HCT116 (cell line): ENCODE measurements at regions not wholly inside any gene's neighbourhood (a gene's known extent, or its start where the extent isn't known, plus 50 kb on each side); places are given as distances from the start of the nearest gene placed in this dataset.

Experiments
- ATAC-seq: fragments of 200-7000 bp; cut with Tn5 transposase; 2 replicates; pipeline ENCODE4 v1.9.1; 2020; ENCODE audit warnings: mild to moderate bottlenecking, moderate library complexity
- BruUV-seq: library from RNA; stranded (reverse); fragments of 400-500 nt; replicated peaks from 2 replicates; lab custom pipeline; 2021; lab: Mats Ljungman, UMichigan
- CTCF ChIA-PET: fragments of 300-600 bp; sonication (Branson Sonifier 250); formaldehyde crosslinking; loops from one replicate; lab custom pipeline; 2021; ENCODE audit warnings: antibody characterized with exemption; lab: Charles Lee
- POLR2A ChIA-PET: fragments of 300-600, 350-600 bp; sonication (Branson Sonifier 250); formaldehyde crosslinking; loops from one replicate; lab custom pipeline; 2021; ENCODE audit warnings: antibody characterized with exemption; lab: Charles Lee
- RAD21 ChIA-PET, 2 experiments: fragments of 300-600 bp; sonication (Branson Sonifier 250); formaldehyde crosslinking; loops; one replicate each; lab custom pipeline; 2023; ENCODE audit warnings: low total read pairs in 2 of 2; ENCODE audit not compliant: uncharacterized antibody in 2 of 2, unreplicated experiment in 2 of 2, low non-redundant PET in 1 of 2; lab: Charles Lee
- DNase-seq: peaks from one replicate; pipeline ENCODE4 v3.0.0-alpha.2; 2010; ENCODE audit warnings: low read depth, low spot score
- H2AFZ ChIP-seq: fragments of 200-600 bp; shearing (Covaris generic), sonication (generic); 2 replicates; pipeline ENCODE4 v1.6.1; 2017; ENCODE audit warnings: low read depth, mixed run types, mixed read lengths, antibody characterized with exemption, low read length; ENCODE audit not compliant: poor library complexity, severe bottlenecking
- H3K27ac ChIP-seq: 2 replicates; pipeline ENCODE4 v1.5.1; 2012; ENCODE audit warnings: low read depth, low read length
- H3K27me3 ChIP-seq: fragments of 200-600 bp; sonication (generic); 2 replicates; pipeline ENCODE4 v1.6.1; 2016; ENCODE audit warnings: mixed run types, low read length, mixed read lengths; ENCODE audit not compliant: insufficient read depth
- H3K36me3 ChIP-seq, 2 experiments: fragments of 200-500 bp in 1 of 2; fragments of 200-600 bp in 1 of 2; sonication (Bioruptor generic) in 1 of 2; sonication (generic) in 1 of 2; 2 replicates each; pipeline versions ENCODE4 v1.5.1 to v1.6.1; 2014 to 2016; ENCODE audit warnings: low read length in 2 of 2, inconsistent platforms in 1 of 2, mixed read lengths in 1 of 2, mixed run types in 1 of 2; ENCODE audit not compliant: insufficient read depth in 2 of 2, control insufficient read depth in 1 of 2
- H3K4me1 ChIP-seq, 2 experiments: fragments of 200-600 bp in 1 of 2; sonication (generic) in 1 of 2; 2 replicates each; pipeline versions ENCODE4 v1.5.1 to v1.6.1; 2012 to 2017; ENCODE audit warnings: low read length in 2 of 2, inconsistent platforms in 1 of 2, mild to moderate bottlenecking in 1 of 2, mixed read lengths in 1 of 2, mixed run types in 1 of 2, moderate library complexity in 1 of 2; ENCODE audit not compliant: insufficient read depth in 2 of 2, control insufficient read depth in 1 of 2
- H3K4me2 ChIP-seq: fragments of 200-600 bp; sonication (generic); 2 replicates; pipeline ENCODE4 v1.6.1; 2017; ENCODE audit warnings: mixed run types, low read length, mixed read lengths
- H3K4me3 ChIP-seq, 2 experiments: fragments of 200-600 bp in 1 of 2; sonication (generic) in 1 of 2; replicated peaks in 1 of 2; 2 replicates each; pipeline ENCODE4 v1.5.1; 2011 to 2016; ENCODE audit warnings: low read length in 2 of 2, control low read depth in 1 of 2, low read depth in 1 of 2, mild to moderate bottlenecking in 1 of 2, mixed read lengths in 1 of 2, mixed run types in 1 of 2
- H3K79me2 ChIP-seq: fragments of 200-600 bp; sonication (generic); 2 replicates; pipeline ENCODE4 v1.6.1; 2017; ENCODE audit warnings: mild to moderate bottlenecking, mixed run types, low read length, moderate library complexity, mixed read lengths; ENCODE audit not compliant: insufficient read depth
- H3K9ac ChIP-seq: fragments of 200-600 bp; sonication (generic); 2 replicates; pipeline ENCODE4 v1.6.1; 2016; ENCODE audit warnings: low read length, mixed read lengths
- H3K9me2 ChIP-seq: fragments of 200-600 bp; sonication (generic), shearing (Covaris generic); 2 replicates; pipeline ENCODE4 v1.6.1; 2017; ENCODE audit warnings: mixed run types, mild to moderate bottlenecking, moderate library complexity; ENCODE audit not compliant: insufficient read depth
- H3K9me3 ChIP-seq, 2 experiments: fragments of 200-500 bp in 1 of 2; fragments of 200-600 bp in 1 of 2; sonication (Bioruptor generic) in 1 of 2; sonication (generic) in 1 of 2; 2 replicates each; pipeline ENCODE4 v1.6.1; 2014 to 2017; ENCODE audit warnings: low read length in 2 of 2, mixed read lengths in 2 of 2, inconsistent platforms in 1 of 2, low read depth in 1 of 2, mild to moderate bottlenecking in 1 of 2, mixed run types in 1 of 2, moderate library complexity in 1 of 2; ENCODE audit not compliant: control insufficient read depth in 1 of 2, insufficient read depth in 1 of 2
- H4K20me1 ChIP-seq: fragments of 200-600 bp; sonication (generic), shearing (Covaris generic); 2 replicates; pipeline ENCODE4 v1.6.1; 2017; ENCODE audit warnings: mixed run types, mild to moderate bottlenecking, moderate library complexity; ENCODE audit not compliant: insufficient read depth
- CEBPB ChIP-seq: IDR thresholded peaks from 2 replicates; pipeline ENCODE4 v1.6.1; 2012; ENCODE audit warnings: low read depth
- EGR1 ChIP-seq: IDR thresholded peaks from 2 replicates; pipeline ENCODE4 v1.6.1; 2012; ENCODE audit warnings: low read depth
- EZH2 ChIP-seq: fragments of 200-600 bp; sonication (generic); IDR thresholded peaks from 2 replicates; pipeline ENCODE4 v1.6.1; 2017; ENCODE audit warnings: antibody characterized with exemption, mixed run types
- JUND ChIP-seq: IDR thresholded peaks from 2 replicates; pipeline ENCODE4 v1.6.1; 2012
- YY1 ChIP-seq: IDR thresholded peaks from 2 replicates; pipeline ENCODE4 v1.6.1; 2011; ENCODE audit warnings: low read length, low read depth, moderate library complexity, mild to moderate bottlenecking; ENCODE audit not compliant: insufficient replicate concordance; ENCODE audit errors: extremely low read depth
- intact Hi-C: fragments of 100-400 bp; cut with micrococcal nuclease; formaldehyde crosslinking; loops from 2 replicates; pipeline ENCODE4 v1.10.0; 2022
- TF ChIP-seq, protein P1 (sequence below): IDR thresholded peaks from 2 replicates; pipeline ENCODE4 v1.6.1; 2012

DNA sequence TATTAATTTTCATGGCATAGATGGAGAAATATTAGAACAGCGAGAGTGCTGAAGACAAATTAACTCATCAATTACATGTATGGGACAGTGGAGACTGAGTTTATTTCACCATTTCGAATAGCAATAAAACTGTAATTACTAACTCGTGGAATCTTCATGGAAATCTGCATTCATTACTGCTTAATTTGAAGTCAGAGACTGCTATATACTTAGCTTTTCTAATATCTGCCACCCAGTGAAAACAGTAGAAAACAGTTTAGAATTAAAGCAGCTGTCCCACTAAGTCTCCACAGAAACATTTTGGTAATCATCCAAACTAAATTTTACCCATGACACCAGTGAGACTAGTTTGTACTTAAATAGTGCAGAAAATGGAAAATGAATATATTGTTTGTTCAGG lies 56.8 kb downstream of the IZUMO3 start:
- H3K4me1 ChIP-seq, result no peaks in the 10 kb centered on the region
- POLR2A ChIA-PET, result no interaction called here
- no peak for TF ChIP-seq EGR1
- no peak for TF ChIP-seq YY1
- RAD21 ChIA-PET, result no interaction called here
- H2AFZ ChIP-seq, result no peak overlapping the region
- no peaks in the 10 kb centered on the region for H3K36me3 ChIP-seq
- intact Hi-C loops, result no loop called here
- CTCF ChIA-PET, result no interaction called here
- H3K4me3 ChIP-seq, result no peak overlapping the region
- H4K20me1 ChIP-seq, result no peaks in the 10 kb centered on the region
- peaks cover 5 to 22% of the 10 kb centered on the region in 2 experiments; a peak in 3 of 4 replicates for H3K9me3 ChIP-seq
- H3K79me2 ChIP-seq, result no peaks in the 10 kb centered on the region
- no TSS peak for BruUV-seq
- no peak overlapping the region for H3K4me2 ChIP-seq
- no peak overlapping the region for H3K27ac ChIP-seq
- DNase-seq, result no peak
- ATAC-seq, result no peak
- H3K9me2 ChIP-seq, result no peaks in the 10 kb centered on the region
- no peaks in the 10 kb centered on the region for H3K27me3 ChIP-seq
- H3K9ac ChIP-seq, result no peak overlapping the region

DNA sequence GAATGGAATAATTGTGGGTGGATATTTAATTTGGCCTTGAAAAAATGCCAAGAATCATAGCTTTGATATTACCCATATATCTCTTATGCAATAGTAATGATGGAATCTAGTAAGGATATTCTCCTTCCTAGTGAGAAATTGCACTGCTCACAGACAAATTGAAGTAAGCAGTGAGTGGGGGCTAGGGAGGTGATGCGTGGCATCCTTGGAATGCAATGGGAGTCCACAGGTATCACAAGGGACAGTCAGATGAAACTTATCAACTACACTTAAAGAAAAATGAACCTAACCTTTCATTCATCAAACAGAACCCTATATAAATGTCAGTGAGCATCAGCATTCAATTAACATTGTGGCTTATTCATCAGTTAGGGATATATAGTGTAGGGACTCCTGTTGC lies 57.8 kb downstream of the IZUMO3 start:
- Histone ChIP-seq H3K4me1 (no peaks in the 10 kb centered on the region), H3K9ac (no peak overlapping the region), H3K27me3 (no peaks in the 10 kb centered on the region), H3K9me2 (no peaks in the 10 kb centered on the region), H2AFZ (no peak overlapping the region), H3K36me3 (no peaks in the 10 kb centered on the region), H4K20me1 (no peaks in the 10 kb centered on the region), H3K27ac (no peak overlapping the region), H3K9me3 (peaks cover 5 to 22% of the 10 kb centered on the region in 2 experiments; a peak in 3 of 4 replicates), H3K79me2 (no peaks in the 10 kb centered on the region), H3K4me3 (no peak overlapping the region), H3K4me2 (no peak overlapping the region)
- intact Hi-C loops, result no loop called here
- ChIA-PET CTCF (no interaction called here), POLR2A (no interaction called here), RAD21 (no interaction called here)
- DNase-seq, result no peak
- no peak for TF ChIP-seq CEBPB
- TF ChIP-seq JUND, result no peak
- TF ChIP-seq EZH2, result no peak
- TF ChIP-seq, protein P1, sequence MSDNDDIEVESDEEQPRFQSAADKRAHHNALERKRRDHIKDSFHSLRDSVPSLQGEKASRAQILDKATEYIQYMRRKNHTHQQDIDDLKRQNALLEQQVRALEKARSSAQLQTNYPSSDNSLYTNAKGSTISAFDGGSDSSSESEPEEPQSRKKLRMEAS, result no peak
- no TSS peak for BruUV-seq
- ATAC-seq, result no peak
